GM19240 (cell line): ENCODE measurements at regions not wholly inside any gene's neighbourhood (a gene's known extent, or its start where the extent isn't known, plus 50 kb on each side); places are given as distances from the start of the nearest gene placed in this dataset.
"Not testable (repeated sequence)": the region's sequence is repeated elsewhere in the genome, so short reads cannot be mapped to it uniquely, and the experiment has no call there.

Experiments
- DNase-seq: peaks from one replicate; pipeline ENCODE4 v3.0.0; 2011; ENCODE audit warnings: low spot score; ENCODE audit not compliant: insufficient read length

- DNase-seq, result not testable (repeated sequence)
Observed at GRCh38 chr18:33819692-33820343, 241.8 kb downstream of the ASXL3 start.

GRCh38 chr18:33818145-33818544, 240.1 kb downstream of the ASXL3 start:
- no peak for DNase-seq

DNA sequence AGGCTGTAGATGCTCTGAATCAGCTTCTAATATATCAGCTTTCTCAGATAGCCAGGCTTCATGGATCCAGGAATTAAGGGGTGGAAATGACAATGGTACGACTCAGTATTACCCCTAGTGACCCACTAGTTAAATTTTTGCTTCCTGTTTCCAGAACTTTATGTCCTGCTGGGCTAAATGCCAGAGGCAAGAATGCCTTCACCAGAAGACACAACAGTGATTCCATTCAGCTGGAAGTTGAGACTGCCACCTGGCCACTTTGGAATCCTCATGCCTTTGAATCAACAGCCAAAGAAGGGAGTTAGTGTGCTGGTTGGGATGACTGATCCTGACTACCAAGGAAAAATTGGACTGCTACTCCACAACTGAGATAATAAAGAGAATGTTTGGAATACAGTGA, 239.1 kb downstream of the ASXL3 start:
- no peak for DNase-seq

DNA sequence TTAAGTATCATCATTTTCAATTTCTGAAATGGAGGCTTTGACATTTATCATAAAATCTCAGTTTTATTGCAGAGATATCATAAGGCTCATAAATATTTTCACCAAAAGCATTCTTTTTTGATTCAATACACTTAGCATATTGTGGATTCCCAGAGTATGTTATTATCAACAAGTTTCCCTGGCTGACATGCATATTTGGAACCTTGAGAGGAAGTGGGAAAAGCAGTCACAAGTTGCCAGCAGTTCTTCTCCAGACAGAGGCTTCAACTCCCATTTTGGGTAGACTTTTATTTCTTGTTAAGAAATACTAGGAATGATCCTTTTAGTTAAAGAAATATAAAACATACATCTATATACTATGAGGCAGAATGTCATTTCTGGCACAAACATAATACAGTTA, 236.5 kb downstream of the ASXL3 start:
- DNase-seq, result no peak

- no peak for DNase-seq
Observed at GRCh38 chr18:33812186-33812585, 234.2 kb downstream of the ASXL3 start.

GRCh38 chr18:33805592-33805991, 227.6 kb downstream of the ASXL3 start:
- no peak for DNase-seq

GRCh38 chr18:33804258-33804657, 226.2 kb downstream of the ASXL3 start:
- no peak for DNase-seq

DNA sequence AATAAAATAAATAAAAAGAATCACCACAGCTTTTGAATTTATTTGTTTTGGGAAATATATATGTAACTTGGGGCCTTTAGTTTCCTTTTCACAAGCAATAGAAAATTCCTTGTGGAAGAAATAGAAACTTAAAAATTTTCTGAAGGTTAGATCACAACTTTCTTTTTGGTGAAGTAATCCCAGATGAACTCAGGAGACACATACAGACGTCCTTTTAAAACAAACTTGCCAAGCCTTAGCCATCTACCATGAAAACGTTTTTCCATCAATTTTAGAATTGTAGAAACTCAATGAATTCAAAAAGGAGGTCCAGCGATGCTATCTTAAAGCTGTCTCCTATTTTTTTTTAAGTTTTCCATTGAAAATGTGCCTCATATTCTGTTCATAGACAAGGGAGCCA, 225.6 kb downstream of the ASXL3 start:
- DNase-seq, result no peak

- no peak for DNase-seq
Observed at GRCh38 chr18:33802955-33803354, 224.9 kb downstream of the ASXL3 start.
